GM18519 (cell line): ENCODE measurements at regions not wholly inside any gene's neighbourhood (a gene's known extent, or its start where the extent isn't known, plus 50 kb on each side); places are given as distances from the start of the nearest gene placed in this dataset.

Experiments used
- ATAC-seq: cut with Tn5 transposase; IDR thresholded peaks from one replicate; pipeline ENCODE4 v1.9.1; 2021; ENCODE audit warnings: mild to moderate bottlenecking, moderate library complexity; ENCODE audit not compliant: unreplicated experiment, low FRiP score

DNA sequence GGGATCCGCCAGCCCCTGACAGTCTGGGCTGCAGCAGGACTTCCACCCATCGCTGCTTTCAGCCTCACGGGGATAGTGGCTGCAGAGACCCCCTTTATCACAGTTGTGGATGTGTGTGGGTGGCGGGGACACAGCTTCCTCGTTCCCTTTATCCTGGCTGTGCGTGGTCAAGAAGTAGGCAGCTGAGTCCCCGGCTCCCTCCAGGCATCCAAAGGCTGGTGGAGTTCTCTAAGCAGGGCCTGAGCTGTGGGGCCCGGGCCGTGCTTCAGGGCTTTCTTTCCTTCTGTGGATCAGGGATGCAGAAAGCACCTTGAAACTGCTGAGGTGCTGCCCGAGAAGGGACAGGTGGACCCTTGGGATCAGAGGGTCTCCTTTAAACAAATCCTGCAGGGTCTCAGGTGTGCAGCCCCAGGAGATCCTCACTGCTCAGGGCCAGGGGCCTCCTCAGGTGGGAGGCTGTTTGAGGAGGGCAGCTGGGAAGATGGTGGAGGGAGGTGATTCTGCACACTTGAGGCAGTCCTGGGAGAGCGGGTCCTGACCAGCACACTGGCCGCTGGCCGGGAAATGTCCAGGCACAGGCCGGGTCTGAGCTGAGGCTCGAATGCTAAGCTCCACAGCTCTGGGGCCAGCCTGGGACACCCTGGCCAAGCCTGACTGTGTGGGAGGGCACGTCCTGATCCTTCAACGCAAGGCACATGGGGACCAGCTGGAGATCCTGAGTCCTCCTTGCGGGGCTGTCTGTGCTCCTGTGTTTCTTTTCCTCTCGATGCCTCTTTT is 1024.3 kb downstream of the BRD1 start:
- no peak for ATAC-seq

DNA sequence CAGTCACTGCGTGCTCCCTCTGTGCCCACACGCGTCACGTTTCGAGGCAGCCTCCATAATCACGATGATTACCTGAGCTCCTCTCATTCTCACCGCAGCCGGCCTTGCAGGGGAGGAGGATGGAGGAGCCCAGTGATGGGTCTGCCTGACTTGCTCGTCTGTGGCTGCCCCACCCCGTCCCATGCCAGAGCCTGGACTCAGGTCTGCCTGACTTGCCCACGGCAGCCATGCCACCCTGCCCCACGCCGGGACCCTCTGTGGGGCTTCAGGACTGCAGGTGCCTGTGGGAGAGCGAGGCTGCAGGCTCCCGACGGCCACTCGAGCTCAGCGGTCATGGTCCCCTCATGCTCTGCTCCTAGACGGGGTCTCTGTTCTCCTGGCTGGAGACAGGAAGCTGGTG is 1025.1 kb downstream of the BRD1 start:
- no peak for ATAC-seq

DNA sequence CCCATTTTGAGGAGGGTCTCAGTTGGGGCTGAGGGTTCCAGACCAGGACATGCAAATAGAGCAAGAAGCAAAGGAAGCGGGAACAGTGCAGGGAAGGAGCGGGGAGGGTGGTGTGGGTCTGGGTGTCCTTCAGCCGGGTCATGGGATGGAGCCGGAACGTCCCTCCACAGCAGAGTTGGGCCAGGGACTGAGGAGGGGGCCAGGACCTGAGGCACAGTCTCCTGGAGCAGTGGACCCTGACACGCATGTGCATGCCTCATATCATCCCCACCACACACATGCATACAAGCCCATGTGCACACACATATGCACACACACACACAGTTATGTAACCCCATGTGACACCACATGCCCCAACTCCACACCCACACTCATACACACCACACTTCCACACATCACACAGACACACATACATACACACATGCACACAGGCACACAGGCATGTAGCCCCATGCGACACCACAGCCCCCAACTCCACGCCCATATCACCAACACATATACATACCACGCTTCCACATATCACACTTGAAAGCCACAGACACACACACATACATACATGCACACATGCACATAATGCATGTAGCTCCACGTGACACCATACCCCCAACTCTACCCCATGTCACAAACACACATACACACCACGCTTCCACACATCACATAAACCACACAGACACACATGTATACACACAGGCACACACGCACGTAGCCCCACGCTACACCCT is 1026.6 kb downstream of the BRD1 start:
- no peak for ATAC-seq

DNA sequence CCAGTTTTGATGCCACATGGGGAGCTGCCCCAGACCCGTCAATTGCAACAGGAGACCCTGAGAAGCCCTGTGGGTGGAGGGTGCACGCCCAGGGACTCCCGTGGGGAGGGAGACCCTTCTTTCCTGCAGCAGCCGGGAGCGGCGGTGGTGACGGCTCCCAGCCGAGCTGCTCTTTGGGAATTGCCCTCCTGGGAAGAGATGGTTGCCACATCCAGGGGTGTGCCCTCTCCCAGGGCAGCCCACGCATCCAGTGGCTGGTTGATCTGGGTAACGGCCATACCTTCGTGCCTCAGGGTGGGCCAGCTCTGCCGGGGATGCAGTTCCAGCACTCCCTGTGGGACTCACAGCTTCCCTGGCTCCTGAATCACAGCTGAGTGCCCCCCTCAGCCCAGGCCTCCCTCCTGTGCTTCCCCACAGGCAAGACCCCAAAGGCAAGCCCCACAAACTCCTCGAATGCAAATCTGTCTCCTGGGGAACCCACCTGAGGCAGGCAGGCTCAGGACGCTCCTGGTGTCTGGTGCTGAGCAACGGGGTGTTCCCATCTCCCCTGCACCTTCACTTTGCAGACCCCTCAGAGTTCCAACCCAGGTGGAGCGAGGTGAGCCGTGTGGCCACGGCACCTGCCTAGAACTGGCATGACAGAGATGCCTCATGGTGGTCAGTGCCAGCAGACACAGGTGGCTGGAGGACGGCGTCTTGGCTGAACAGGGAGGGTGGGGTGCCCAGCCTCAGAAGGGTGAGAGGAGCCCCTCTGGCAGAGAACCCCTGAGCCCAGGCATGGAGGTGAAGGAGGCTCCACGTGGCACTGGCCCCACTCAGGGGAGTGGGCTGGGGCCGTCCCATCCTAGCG is 1027.4 kb downstream of the BRD1 start:
- no peak for ATAC-seq

DNA sequence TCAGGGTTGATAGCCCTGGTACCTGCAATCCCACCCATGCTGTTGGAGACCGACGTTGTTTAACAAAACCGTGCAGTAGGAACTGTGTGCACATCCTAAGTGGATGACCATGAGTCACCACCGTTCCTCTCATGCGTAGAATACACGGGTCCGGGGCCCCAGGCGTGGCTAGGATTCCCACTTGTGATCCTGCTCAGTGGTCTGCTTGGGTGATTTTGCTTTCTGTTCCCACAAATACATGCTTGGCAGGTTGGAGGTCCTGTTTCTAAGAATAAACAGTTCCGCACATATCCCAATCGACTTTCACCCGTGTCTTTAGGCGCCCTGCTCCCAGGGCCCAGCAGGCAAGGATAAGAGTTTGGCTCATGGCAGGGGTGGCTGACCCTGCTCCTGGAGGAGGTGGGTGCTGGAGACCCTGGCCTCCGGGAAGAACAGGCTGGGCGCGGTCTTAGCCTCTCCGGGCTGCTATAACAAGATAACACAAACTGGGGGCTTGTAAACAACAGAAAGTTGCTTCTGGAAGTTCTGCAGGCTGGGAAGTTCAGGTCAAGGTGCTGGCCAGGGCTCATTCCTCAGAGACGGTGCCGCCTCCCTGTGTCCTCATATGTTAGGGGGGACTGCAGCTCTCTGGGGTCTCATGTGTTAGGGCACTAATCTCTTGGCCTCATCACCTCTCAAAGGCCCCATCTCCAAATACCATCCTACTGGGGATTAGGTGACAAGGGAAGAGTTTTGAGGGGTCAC is 1028.3 kb downstream of the BRD1 start:
- no peak for ATAC-seq

DNA sequence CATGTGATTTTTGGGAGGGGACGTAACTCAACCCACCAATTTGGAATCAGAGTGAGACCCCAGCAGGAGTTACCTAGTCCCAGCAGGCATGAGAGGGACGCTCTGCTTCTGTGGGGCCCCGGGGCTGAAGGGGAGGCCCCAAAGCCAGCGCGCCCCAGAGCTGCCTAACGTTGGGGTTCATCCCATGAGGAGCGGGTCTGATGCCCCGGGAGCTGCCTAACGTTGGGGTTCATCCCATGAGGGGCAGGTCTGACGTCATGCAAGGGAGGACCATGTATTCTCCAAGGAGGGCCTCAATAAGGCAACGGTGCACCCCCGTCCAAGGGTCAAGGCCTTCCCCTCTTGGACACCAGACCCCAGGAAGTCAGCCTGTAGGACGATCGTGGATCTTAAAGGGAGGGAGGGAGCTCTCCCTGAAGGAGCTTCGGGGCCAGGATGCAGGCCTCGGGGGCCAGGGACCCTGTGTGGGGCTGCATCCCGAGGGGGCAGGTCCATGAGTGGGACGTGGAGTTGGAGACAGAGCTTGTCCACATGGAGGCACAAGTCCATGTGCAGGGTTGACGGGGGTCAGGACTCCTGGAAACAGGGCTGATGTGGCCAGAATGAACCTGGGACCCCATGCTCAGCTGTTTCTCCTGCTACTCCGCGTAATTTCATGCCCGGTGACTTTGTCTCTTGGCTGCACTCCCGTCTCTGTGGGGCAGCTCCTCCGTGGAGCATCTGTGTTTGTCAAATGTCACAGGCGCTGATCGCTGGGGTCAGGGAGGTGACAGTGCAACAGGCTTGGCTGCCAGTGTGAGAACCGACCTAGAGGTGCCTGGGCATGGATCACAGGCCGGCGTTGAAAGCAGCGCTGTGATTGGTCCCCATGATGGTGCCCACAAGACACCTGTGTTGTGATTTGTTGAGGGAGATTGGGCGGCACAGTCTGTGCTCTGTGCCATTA is 1029.1 kb downstream of the BRD1 start:
- ATAC-seq: no peak

DNA sequence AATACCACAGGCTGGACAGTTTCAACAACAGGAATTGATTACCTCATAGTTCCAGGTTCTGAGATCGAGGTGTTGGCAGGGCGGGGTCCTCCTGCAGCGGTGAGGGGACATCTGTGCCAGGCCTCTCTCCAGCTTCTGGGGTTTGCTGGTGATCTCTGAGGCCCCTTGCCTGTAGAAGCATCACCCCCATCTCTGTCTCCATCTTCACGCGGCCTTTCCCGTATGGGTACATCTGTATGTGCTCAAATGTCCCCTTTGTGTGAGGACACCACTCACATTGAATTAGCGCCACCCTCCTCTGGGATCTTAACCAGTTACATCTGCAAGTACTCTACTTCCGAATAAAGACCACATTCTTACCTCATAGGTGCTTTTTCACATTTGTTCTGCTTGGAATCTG is 1029.9 kb downstream of the BRD1 start:
- no peak for ATAC-seq

DNA sequence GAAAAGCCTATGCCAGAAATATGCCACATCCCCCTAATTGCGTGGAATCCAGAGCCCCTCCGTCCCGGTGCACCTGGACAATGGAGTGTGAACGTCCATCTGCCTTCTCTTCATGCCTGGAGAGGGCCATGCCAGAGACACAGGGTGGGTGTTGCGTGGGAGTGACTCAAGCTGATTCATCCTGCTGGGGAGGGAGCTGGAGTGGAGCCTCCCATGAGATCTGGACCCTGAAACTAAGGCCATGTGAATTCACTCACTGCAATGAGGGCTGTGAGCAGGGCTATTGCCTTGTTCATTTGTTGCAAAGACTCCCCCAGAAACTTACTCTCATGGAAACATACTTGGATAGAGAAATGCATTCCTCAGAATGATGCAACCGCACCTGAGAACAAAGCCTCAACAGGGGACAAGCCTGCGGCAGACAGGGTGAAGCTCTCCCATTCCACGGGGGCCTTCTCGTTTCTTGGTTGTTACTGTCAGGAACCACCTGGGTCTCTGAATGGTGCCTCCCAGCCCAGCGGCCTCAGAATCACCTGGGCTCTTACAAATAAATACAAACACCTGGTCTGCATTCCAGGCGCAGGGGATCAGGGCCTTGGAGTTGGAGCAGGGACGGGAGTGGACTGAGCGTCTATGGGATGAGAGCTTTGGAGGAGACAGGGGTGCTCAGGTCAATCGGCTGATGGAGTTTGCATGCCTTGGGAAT is 1031.2 kb downstream of the BRD1 start:
- ATAC-seq: no peak

DNA sequence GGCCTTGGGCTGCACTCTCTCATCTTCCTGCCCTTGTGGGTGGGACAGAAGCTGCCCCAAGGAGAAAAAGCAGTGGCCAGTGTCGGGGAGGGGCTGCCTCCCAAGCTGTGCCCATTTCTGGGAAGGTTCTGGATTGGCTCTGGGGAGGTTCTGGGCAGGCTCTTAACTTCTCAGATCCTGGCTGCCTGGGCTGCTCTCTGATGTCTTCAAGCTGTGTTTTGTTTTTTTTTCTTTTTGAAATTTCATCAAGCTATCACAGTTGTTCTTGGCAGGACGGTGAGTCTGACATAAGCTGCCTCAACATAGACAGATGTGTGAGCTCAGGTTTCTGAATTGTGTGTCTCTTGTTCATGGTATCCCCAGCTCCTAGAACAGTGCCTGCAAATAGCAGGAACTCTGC is 1032.0 kb downstream of the BRD1 start:
- ATAC-seq: no peak

DNA sequence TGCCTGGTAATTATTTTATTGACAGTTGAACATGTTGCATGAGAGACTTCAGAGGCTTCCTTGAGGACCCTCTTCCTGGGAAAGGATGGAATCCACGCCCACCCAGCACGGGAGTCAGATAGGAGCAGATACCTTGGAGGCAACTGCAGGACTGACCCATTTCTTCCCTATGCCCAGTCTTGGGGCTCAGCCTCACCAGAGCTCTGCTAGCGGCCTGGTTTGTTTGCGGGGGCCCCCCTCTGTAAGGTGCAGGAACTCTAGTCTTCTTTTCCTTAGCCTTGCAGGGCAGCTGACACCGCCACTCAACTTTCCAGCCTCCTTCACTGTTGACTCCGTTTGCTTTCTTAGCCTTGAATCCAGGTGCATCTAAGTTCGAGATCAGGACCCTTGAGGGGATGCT is 1032.8 kb downstream of the BRD1 start:
- ATAC-seq: no peak

DNA sequence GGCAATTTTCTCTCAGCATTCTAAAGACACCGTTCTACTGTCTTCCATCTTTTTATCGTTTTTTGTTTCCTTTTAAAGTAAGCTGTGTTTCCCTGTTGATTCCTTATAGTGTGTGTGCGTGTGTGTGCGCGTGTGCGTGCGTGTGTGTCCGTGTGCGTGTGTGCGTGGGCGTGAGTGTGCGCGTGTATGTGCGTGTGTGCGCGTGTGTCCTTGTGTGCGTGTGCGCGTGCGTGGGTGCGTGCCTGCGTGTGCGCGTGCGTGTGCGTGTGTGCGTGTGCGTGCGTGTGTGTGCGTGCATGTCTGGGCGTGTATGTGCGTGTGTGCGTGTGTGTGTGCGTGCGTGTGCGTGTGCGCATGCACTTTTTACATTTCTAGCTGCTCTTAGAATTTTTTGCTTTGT is 1033.7 kb downstream of the BRD1 start:
- ATAC-seq: no peak

DNA sequence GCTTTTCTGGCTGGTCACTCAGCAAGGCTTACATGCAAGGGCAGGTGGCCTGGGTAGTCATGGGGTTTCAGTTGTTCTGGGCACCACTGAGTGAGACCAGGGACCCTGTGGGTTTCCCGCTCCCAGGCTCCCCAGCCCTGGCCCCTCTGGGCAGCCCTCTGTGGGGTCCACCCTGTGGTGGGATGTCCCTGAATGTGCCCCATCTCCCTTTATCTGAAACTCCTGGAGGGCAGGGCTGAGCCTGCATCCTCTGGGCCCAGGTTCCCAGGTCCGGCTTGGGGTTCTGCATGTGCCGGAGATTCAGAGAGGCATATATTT is 1041.0 kb downstream of the BRD1 start:
- no peak for ATAC-seq

DNA sequence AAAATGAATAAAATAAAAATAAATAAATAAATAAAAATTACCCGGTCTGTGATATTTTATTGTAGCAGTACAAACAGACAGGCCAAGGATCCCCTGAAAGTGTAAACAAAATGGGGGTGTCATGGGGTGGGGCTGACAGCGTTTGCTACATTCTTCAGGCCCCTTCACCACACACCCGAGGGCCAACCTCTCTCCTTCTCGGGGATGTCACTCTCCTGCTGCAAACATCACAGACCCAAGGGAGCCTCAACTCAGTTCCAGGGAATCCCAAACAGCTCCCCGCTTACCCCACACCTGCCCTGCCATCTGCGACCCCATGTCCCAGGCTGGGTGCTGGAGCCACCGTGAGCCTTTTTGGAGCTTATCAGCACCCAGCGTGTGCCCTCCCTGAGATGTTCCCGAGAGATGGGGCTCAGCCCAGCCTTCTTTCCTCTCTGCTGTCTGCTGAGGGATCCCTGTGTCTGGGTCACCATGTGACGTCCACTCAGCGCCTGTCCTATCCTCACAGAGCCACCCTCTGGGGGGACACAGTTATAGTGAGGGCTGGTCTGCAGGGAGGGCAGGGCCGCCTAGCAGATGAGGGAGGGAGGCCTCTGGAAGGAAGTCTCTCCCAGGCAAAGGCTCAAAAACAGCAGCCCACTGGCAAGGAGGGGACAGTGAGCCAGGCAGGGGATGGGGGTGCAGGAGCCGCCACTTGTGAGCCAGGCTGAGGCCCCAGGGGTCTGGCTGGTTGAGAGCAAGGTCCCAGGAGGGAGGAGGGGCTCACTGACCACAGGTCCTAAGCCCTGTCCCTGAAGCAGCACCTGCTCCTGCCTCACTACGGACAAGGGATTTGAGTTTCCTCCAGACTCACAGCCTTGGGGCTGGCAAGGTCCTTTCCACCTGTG is 1041.6 kb downstream of the BRD1 start:
- no peak for ATAC-seq

DNA sequence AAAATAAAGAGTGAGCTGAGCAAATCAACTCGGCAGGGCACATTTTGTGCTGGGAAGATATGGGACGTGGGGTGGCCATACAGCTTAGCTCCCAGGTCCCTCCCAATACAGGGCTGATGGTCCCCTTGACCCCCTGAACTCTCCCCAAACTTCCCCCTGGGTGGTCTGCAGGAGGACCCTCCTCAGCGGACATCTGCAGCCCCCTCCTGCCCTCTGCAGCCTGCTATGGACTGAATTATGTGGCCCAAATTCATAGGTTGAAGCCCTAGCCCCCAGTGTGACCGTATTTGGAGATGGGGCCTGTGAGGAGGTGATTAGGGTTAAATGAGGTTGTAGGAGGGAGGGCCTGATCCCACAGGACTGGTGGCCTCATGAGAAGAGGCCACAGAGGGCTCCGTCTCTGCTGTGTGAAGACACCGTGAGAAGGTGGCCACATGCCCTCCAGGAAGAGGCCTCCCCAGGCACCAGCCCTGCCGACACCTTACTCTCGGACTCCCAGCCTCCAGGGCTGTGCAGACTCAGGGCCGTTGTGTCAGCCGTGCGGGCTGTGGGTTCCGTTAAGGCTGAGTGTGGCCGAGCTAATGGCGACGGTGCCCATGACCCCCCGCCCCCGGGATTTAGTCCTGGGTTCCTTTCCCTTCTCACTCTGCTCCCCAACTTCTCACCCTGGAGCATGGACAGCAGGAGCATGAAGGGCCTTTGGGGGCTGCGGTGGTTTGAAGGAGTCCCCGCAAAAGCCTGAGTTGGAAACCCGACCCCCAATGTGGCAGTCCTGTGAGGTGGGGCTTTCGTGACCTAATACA is 1042.8 kb downstream of the BRD1 start:
- no peak for ATAC-seq

DNA sequence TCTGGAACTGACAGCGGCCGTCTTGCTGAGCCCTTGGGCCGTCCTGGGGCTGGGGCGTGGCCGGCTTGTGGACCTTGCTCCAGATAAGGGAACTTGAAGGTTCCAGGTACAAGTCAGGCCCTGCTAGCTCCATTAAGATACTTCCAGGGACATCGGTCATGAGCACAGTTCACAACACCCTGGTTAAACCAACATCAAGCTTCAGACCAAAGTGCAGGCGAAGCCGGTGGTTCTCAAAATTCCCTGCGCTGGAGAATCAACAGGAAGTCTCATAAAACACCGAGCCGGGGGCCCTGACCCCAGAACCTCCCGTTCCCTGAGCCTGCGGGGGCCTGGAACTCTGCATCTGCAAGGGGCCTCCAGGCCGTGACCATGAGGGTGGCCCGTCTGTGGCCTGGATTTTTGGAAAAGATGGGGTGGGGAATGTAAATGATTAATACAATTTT is 1043.8 kb downstream of the BRD1 start:
- ATAC-seq: no peak

DNA sequence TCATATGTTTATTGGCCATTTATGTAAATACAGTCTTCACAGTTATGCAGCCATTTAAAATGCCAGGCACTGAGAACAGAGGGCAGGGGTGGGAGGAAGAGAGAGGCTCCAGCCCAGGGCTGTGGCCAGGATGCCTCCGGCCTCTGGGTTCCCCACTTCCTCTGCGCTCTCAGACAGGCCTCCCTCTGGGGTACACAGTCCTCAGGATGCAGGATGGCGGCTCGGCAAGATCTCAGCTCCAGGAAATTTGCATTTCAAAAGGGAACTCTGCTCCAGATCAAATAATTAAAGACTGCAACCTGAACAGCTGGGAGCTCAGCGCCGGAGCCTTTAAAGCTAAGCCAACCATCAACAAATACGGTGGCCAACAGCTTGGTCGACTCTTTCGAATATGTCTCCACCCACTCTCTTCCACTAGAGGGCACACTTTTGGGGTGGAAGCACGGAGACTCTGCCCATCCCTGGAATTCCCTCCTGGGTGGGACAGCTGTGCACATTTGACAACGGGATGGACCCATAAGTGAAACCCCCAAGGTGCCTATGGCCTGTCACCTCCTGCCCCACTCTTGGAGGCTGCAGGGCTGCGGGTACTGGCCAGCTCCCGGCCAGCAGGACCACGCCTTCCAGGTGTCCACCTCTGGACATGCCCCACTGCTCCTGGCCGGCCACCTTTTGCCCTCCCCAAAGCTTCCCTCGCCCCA is 1044.7 kb downstream of the BRD1 start:
- no peak for ATAC-seq

DNA sequence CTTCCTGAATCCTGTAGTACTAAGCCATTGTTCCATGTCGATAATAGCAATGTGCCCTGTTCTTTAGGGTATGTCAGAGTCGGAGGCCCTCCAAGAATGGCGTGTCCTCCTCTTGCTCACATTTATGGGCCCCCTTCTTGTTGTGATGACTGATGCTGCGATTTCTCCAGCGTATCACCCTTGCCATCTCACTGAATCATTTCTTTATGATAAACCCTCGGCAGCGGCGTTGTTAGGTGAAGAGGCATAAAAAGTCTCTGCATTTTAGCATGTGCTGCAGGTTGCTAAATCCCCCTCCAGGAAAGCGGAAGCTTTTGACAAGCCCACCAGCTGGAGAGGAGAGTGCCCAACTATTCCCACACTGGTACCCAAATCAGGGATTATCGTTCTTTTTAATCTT is 1045.3 kb downstream of the BRD1 start:
- no peak for ATAC-seq
